HPDE6-E6E7 (cell line): ENCODE measurements at regions not wholly inside any gene's neighbourhood (a gene's known extent, or its start where the extent isn't known, plus 50 kb on each side); places are given as distances from the start of the nearest gene placed in this dataset.
"Not testable (repeated sequence)": the region's sequence is repeated elsewhere in the genome, so short reads cannot be mapped to it uniquely, and the experiment has no call there.

Source experiments
- DNase-seq: peaks from one replicate; pipeline ENCODE4 v3.0.0; 2011; ENCODE audit warnings: missing footprints; ENCODE audit errors: extremely low spot score

DNA sequence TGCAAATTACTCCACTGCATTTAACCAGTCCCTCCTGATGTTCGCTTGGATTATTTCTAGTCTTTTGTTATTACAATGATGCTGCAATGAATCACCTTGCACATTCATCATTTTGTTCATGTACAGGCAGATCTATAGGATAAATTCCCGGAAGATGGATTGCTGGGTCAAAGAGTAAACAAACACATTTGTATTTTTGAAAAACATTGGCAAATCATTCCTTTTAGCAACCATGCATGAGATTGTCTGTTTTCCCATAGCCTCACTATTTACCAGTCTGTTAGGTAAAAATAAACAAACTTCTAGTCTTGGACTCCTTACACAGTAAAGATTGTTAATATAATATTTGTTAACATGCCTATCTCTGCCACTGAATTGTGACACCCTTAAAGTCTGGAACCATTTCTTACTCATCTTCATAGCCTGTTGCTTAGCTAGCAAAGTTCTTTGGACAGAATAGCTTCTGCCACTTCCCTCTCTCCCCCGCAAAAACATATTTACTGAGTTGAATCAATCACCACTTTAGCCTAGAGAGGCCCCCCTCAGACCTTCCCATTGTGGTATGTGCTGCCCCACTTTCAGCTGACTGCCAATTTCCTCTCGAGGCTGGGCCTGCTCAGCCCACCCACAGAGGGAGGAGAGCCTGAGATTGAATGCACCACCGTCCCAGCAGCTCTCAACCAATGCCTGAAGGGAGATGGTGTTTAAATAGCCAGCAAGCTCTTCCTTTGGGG, 108.4 kb upstream of the ATXN3L start:
- peak; percentile 54 for DNase-seq

DNA sequence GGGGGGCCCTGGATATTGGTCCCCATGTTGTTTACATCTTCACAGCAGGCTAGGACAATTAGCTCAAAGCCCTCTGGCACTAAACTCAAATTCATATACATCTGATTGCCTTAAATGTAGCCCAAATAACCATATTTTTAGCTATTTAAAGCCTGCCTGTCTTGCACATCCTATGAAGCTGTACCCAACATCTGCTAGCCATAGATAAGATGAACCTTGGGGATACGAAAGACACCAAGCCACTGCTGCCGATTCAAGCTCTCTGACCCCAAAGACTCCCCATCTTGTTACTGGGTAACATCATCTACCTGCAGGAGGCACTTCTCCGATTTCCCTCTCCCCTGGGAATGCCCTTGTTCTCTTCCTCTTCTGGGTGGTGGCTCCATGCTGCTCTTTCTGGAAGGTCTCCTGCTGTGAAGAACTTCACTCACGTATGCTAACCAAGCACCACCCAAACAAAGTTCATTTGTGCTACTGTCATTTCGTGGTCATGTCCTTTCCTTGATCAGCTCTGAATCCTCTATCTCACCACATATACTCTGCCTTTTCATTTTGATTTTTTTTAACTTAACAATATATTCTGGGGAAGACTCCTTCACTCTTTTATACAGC, 107.7 kb upstream of the ATXN3L start:
- DNase-seq: no peak

GRCh38 chrX:13420545-13421183, 100.8 kb upstream of the ATXN3L start:
- no peak for DNase-seq

DNA sequence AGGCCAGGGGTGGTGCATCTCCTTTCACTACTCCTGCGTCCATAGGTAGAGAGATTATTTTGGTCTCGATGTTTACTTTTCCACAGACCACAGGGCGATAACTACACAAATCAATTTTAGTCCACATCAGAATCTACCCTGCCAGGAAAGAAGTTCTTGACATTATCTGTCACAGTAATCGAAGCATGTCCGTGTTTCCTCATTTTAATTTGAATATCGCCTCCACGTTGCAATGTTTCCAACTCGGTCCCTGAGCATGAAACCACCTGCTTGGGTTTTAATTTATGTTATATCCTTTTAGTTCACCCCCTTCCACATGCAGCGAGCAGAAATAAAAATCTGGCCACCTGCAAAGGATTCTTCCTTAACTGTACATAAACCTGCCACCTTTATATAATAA, 100.1 kb upstream of the ATXN3L start:
- DNase-seq: no peak

DNA sequence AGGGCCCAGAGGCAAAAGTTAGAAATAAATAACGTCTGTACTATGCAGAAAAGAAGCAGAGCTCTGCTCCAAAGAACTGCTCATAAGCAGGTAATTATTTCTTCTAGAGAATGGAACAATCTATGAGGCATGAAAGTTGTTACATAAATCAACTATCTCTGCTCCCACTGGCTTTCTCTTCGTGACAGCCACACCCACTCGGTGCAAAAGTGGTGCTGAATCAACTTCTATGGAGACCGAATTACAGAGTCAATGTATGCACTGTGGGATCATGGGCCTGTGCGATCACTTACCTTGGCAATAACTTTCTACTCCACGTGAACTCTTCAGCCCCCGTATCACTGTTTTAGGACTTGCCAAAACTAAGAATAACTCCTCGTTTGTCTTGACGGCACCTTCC, 99.4 kb upstream of the ATXN3L start:
- no peak for DNase-seq

DNA sequence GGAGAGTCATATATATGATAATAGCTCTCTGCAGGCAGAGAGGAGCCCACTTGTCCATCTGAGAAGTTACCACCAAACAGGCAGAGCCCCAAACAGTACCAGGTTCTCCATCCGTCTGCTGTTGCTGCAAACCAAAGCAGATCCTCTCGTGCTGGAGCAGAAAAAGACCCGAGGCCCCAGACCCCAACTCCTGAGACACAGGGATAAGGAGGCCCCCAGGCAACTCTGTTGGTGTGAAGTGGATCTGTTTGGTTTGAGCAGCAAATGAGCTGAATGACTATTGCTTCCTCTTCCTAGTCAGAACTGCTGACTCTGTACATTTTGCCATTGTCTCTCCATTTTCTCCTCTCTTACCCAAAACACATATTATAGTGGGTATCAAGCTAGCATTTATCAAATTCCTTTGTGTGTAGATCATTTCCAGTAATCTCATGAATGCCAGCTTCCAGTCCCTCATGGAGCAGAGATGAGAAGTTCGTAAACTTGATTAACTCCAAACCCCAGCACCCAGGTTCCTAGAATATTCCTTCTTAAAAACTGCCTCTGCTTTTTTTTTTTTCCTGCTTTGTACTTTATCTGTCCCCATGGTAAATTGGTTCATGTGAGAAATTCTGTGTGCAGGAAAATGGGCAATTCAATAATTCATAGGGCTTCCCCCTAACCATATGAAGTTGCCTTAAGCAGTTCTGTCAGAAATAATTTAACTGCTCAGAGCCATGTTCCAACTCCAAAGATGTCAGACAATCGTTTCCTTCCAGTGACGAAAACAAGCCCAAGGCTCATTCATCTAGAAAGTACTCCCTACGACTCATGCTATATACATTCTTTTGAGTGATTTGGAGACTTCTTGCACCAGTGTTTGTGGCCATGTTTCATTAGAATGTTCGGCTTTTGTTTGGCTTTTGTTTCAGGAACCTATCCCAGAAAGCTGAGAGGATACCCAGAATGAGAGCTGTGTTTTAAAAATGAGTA, 98.6 kb upstream of the ATXN3L start:
- DNase-seq: no peak

DNA sequence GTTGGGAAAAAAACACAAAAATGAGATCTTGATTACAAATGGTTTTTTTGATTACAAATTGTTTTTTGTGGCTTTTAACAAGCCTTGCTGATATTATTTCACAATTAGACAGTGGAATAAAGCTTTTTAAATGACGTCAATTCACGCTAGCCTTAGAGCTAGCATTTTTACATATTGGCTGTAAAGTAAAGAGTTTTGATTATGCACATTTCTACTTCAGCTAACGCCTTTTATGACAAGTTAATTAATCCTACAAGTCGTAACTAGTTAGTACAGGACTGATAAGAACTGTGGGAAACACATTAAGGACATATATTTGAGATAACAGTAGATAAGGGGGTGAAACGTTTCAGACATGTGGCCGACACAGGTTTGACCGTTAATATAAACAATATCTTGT, 95.7 kb upstream of the ATXN3L start:
- no peak for DNase-seq

GRCh38 chrX:13414006-13414647, 94.3 kb upstream of the ATXN3L start:
- no peak for DNase-seq

DNA sequence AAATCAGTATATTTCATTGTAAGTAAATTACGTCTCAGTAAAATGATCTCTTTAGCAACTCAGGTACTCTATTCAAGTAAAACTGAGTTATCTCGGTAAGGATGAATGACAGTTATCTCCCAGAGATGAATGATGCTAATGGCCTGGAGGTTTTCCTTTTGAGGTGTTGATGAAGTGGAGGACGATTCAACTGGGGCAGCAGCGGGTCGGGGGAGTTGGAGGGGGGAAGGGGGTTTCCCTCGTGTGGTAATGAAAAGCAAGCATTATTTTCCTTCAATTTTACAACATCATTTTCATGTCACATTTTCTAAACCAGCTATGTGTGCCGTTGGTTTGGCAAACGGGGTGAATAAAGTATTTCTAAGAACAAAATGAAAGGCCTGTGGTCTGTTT, 92.4 kb upstream of the ATXN3L start:
- DNase-seq: no peak

- DNase-seq: no peak
Measured at GRCh38 chrX:13411496-13412207, 91.8 kb upstream of the ATXN3L start.

GRCh38 chrX:13408599-13408998, 88.7 kb upstream of the ATXN3L start:
- not testable (repeated sequence) for DNase-seq

- not testable (repeated sequence) for DNase-seq
Measured at GRCh38 chrX:13404777-13405176, 84.9 kb upstream of the ATXN3L start.

DNA sequence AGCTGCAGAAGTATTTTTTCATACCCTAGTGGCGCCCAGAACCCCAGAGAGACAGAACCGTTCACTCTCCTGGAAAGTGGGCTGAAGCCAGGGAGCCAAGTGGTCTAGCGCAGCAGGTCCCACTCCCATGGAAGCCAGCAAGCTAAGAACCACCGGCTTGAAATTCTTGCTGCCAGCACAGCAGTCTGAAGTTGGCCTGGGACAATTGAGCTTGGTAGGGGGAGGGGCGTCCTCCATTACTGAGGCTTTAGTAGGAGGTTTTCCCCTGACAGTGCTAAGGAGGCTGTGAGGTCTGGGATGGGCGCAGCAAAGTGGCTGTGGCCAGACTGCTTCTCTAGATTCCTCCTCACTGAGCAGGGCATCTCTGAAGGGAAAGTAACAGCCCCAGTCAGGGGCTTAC, 84.5 kb upstream of the ATXN3L start:
- no peak for DNase-seq

DNA sequence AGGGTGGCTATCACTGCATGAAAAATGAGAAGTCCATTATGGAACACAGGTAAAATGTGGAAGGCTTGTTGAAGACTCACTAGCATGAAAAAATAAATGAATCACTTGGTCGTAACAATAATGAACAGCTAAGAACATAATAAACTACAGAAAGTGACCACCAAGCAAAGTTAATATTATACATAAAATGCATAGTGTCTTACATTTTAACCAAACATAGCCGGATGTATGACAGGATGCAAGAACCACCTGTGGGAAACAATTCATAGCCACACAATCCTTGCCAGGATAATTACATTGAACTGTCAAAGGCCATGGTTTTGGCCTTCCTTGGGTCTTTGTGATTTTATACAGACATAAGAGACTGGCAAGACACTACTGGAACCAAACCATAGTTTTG, 81.9 kb upstream of the ATXN3L start:
- DNase-seq: no peak

- DNase-seq: no peak
Measured at GRCh38 chrX:13398839-13399238, 79.0 kb upstream of the ATXN3L start.

GRCh38 chrX:13397878-13398818, 78.3 kb upstream of the ATXN3L start:
- DNase-seq: peak; percentile 90

GRCh38 chrX:13396924-13397323, 77.1 kb upstream of the ATXN3L start:
- DNase-seq: no peak

- no peak for DNase-seq
Measured at GRCh38 chrX:13389501-13389900, 69.6 kb upstream of the ATXN3L start.

- DNase-seq: no peak
Measured at GRCh38 chrX:13387666-13388494, 68.0 kb upstream of the ATXN3L start.
